ENCODE measurements at regions not wholly inside any gene's neighbourhood (a gene's known extent, or its start where the extent isn't known, plus 50 kb on each side); places are given as distances from the start of the nearest gene placed in this dataset.

- DNase-seq (ENCODE audit: low spot score in 2 of 2), result no peak
- H3K4me1 ChIP-seq, result no peaks in the 10 kb centered on the region
- no peak overlapping the region for H3K4me3 ChIP-seq
- H3K27ac ChIP-seq, result no peak overlapping the region
- H3K36me3 ChIP-seq, result no peaks in the 10 kb centered on the region
- no peaks in the 10 kb centered on the region for H3K9me3 ChIP-seq
- TF ChIP-seq CTCF (IDR thresholded peaks at IDR 0.05), result no peak
- intact Hi-C loops (cut with DNase I), result no loop called here
- no peaks in the 10 kb centered on the region for H3K27me3 ChIP-seq
Measured at GRCh38 chrX:94722578-94722977, 1048.6 kb downstream of the FAM133A start.

GRCh38 chrX:94742772-94743171 lies 1068.8 kb downstream of the FAM133A start:
- no peaks in the 10 kb centered on the region for H3K36me3 ChIP-seq
- TF ChIP-seq CTCF (IDR thresholded peaks at IDR 0.05), result no peak
- no peaks in the 10 kb centered on the region for H3K27me3 ChIP-seq
- H3K4me1 ChIP-seq, result no peaks in the 10 kb centered on the region
- H3K9me3 ChIP-seq, result no peaks in the 10 kb centered on the region
- H3K27ac ChIP-seq, result no peak overlapping the region
- no peak for DNase-seq (ENCODE audit: low spot score in 2 of 2)
- intact Hi-C loops (cut with DNase I), result no loop called here
- no peak overlapping the region for H3K4me3 ChIP-seq

GRCh38 chrX:94743478-94743877 lies 1069.5 kb downstream of the FAM133A start:
- H3K27ac ChIP-seq, result no peak overlapping the region
- H3K4me1 ChIP-seq, result no peaks in the 10 kb centered on the region
- DNase-seq (ENCODE audit: low spot score in 2 of 2), result no peak
- H3K4me3 ChIP-seq, result no peak overlapping the region
- H3K27me3 ChIP-seq, result no peaks in the 10 kb centered on the region
- H3K9me3 ChIP-seq, result no peaks in the 10 kb centered on the region
- H3K36me3 ChIP-seq, result no peaks in the 10 kb centered on the region
- intact Hi-C loops (cut with DNase I), result no loop called here
- TF ChIP-seq CTCF (IDR thresholded peaks at IDR 0.05), result no peak

GRCh38 chrX:94744786-94745185 lies 1070.8 kb downstream of the FAM133A start:
- H3K27me3 ChIP-seq, result no peaks in the 10 kb centered on the region
- H3K27ac ChIP-seq, result no peak overlapping the region
- DNase-seq (ENCODE audit: low spot score in 2 of 2), result no peak
- no peak overlapping the region for H3K4me3 ChIP-seq
- intact Hi-C loops (cut with DNase I), result no loop called here
- H3K4me1 ChIP-seq, result no peaks in the 10 kb centered on the region
- TF ChIP-seq CTCF (IDR thresholded peaks at IDR 0.05), result no peak
- no peaks in the 10 kb centered on the region for H3K9me3 ChIP-seq
- no peaks in the 10 kb centered on the region for H3K36me3 ChIP-seq

GRCh38 chrX:94751611-94752010 lies 1077.6 kb downstream of the FAM133A start:
- no peak for TF ChIP-seq CTCF (IDR thresholded peaks at IDR 0.05)

GRCh38 chrX:94752434-94753169 lies 1078.6 kb downstream of the FAM133A start:
- H3K36me3 ChIP-seq, result no peaks in the 10 kb centered on the region
- no peaks in the 10 kb centered on the region for H3K4me1 ChIP-seq
- intact Hi-C loops (cut with DNase I), result no loop called here
- no peaks in the 10 kb centered on the region for H3K27me3 ChIP-seq
- H3K4me3 ChIP-seq, result no peak overlapping the region
- no peaks in the 10 kb centered on the region for H3K9me3 ChIP-seq
- no peak overlapping the region for H3K27ac ChIP-seq
- TF ChIP-seq CTCF (IDR thresholded peaks at IDR 0.05), result no peak
- DNase-seq (ENCODE audit: low spot score in 2 of 2), result no peak

More at GRCh38 chrX:94751611-94752010, 1077.6 kb downstream of the FAM133A start:
- Histone ChIP-seq H3K4me1 (no peaks in the 10 kb centered on the region), H3K27me3 (no peaks in the 10 kb centered on the region), H3K36me3 (no peaks in the 10 kb centered on the region), H3K27ac (no peak overlapping the region), H3K4me3 (no peak overlapping the region), H3K9me3 (no peaks in the 10 kb centered on the region)
- intact Hi-C loops (cut with DNase I), result no loop called here
- no peak for DNase-seq (ENCODE audit: low spot score in 2 of 2)

All from ascending aorta (tissue), 2 donors.